KMS-11 (cell line): ENCODE measurements at regions not wholly inside any gene's neighbourhood (a gene's known extent, or its start where the extent isn't known, plus 50 kb on each side); places are given as distances from the start of the nearest gene placed in this dataset.

Experiments
- H2AFZ ChIP-seq: fragments of 200-600 bp; sonication (generic); 2 replicates; pipeline ENCODE4 v1.6.1; 2016; ENCODE audit warnings: antibody characterized with exemption, mixed run types, low read depth
- H3K27ac ChIP-seq: fragments of 200-600 bp; sonication (generic); 2 replicates; pipeline ENCODE4 v1.6.1; 2016; ENCODE audit warnings: mild to moderate bottlenecking, mixed run types
- H3K27me3 ChIP-seq: fragments of 200-600 bp; sonication (generic); 2 replicates; pipeline ENCODE4 v1.6.1; 2017; ENCODE audit warnings: mild to moderate bottlenecking, low read depth, mixed run types, moderate library complexity; ENCODE audit not compliant: insufficient read depth
- H3K36me3 ChIP-seq: fragments of 200-600 bp; sonication (generic); 2 replicates; pipeline ENCODE4 v1.6.1; 2017; ENCODE audit warnings: mild to moderate bottlenecking, mixed run types; ENCODE audit not compliant: insufficient read depth
- H3K4me1 ChIP-seq: fragments of 200-600 bp; sonication (generic); 2 replicates; pipeline ENCODE4 v1.6.1; 2016; ENCODE audit warnings: mild to moderate bottlenecking, low read depth, mixed run types; ENCODE audit not compliant: poor library complexity, severe bottlenecking
- H3K4me2 ChIP-seq: fragments of 200-600 bp; sonication (generic); 2 replicates; pipeline ENCODE4 v1.7.0; 2016; ENCODE audit warnings: mild to moderate bottlenecking, mixed run types
- H3K4me3 ChIP-seq: fragments of 200-600 bp; sonication (generic); IDR thresholded peaks from 2 replicates; pipeline ENCODE4 v1.6.1; 2017; ENCODE audit warnings: low read depth, low read length, mixed read lengths; ENCODE audit not compliant: insufficient read depth
- H3K79me2 ChIP-seq: fragments of 200-600 bp; sonication (generic); 2 replicates; pipeline ENCODE4 v1.6.1; 2016; ENCODE audit warnings: low read depth, mixed run types; ENCODE audit not compliant: insufficient read depth
- H3K9ac ChIP-seq: fragments of 200-600 bp; sonication (generic); 2 replicates; pipeline ENCODE4 v1.6.1; 2016; ENCODE audit warnings: mild to moderate bottlenecking, mixed run types
- H4K20me1 ChIP-seq: fragments of 200-600 bp; sonication (generic); 2 replicates; pipeline ENCODE4 v1.6.1; 2016; ENCODE audit warnings: mild to moderate bottlenecking, mixed run types; ENCODE audit not compliant: insufficient read depth
- TF ChIP-seq, protein P1 (sequence below): fragments of 200-600 bp; sonication (generic); conservative IDR thresholded peaks from 2 replicates; pipeline ENCODE4 v1.6.1; 2017; ENCODE audit warnings: low read depth, mild to moderate bottlenecking, antibody characterized with exemption, low read length, moderate library complexity, mixed read lengths

DNA sequence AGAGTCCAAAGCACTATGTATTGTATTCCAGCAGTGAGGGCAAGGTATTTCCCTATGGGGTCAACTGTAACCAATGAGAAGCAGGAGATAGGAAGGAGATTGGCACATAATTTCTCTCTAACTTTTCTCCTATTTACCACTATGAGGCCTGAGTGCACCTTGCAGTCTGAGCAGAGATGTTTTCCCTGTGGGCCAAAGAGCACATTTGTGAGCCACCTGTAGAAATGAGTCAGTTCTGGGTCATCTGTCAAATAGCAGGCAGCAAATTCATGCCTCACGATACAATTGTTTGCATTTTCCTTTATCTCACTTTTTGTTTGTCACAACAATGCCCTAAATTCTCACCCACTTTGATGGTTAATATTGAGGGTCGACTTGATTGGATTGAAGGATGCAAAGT is 547.2 kb upstream of the NCAM2 start:
- H3K36me3 ChIP-seq: no peaks in the 10 kb centered on the region
- H3K27me3 ChIP-seq: no peaks in the 10 kb centered on the region
- no peaks in the 10 kb centered on the region for H4K20me1 ChIP-seq
- H3K4me3 ChIP-seq: no peak overlapping the region
- H2AFZ ChIP-seq: no peak overlapping the region
- H3K9ac ChIP-seq: no peak overlapping the region
- no peak overlapping the region for H3K4me2 ChIP-seq
- H3K27ac ChIP-seq: no peak overlapping the region
- H3K79me2 ChIP-seq: no peaks in the 10 kb centered on the region
- TF ChIP-seq, protein P1, sequence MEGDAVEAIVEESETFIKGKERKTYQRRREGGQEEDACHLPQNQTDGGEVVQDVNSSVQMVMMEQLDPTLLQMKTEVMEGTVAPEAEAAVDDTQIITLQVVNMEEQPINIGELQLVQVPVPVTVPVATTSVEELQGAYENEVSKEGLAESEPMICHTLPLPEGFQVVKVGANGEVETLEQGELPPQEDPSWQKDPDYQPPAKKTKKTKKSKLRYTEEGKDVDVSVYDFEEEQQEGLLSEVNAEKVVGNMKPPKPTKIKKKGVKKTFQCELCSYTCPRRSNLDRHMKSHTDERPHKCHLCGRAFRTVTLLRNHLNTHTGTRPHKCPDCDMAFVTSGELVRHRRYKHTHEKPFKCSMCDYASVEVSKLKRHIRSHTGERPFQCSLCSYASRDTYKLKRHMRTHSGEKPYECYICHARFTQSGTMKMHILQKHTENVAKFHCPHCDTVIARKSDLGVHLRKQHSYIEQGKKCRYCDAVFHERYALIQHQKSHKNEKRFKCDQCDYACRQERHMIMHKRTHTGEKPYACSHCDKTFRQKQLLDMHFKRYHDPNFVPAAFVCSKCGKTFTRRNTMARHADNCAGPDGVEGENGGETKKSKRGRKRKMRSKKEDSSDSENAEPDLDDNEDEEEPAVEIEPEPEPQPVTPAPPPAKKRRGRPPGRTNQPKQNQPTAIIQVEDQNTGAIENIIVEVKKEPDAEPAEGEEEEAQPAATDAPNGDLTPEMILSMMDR: no peak
- no peaks in the 10 kb centered on the region for H3K4me1 ChIP-seq

DNA sequence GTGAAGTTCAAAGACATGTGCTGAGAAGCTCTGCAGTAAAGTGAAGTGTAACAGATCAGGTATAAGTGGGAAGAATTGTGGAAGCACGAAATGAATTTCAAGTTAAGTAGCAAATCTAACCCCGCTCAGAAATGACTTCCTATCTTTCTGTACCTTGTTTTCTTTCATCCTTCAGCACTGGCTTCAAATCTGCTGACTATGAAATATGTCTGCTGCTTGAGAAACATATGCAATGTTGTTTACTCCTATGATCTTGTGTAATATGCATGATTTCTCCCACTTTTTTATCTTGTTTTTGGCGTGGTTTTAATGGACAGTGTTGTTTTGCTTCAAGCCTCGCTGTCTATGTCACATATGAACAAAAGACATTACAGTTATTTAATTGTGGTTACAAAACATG is 545.3 kb upstream of the NCAM2 start:
- Histone ChIP-seq H3K4me1 (no peaks in the 10 kb centered on the region), H3K4me2 (no peak overlapping the region), H3K36me3 (no peaks in the 10 kb centered on the region), H3K9ac (no peak overlapping the region), H3K79me2 (no peaks in the 10 kb centered on the region), H4K20me1 (no peaks in the 10 kb centered on the region), H3K4me3 (no peak overlapping the region), H3K27me3 (no peaks in the 10 kb centered on the region), H3K27ac (no peak overlapping the region), H2AFZ (no peak overlapping the region)
- TF ChIP-seq, protein P1: no peak

DNA sequence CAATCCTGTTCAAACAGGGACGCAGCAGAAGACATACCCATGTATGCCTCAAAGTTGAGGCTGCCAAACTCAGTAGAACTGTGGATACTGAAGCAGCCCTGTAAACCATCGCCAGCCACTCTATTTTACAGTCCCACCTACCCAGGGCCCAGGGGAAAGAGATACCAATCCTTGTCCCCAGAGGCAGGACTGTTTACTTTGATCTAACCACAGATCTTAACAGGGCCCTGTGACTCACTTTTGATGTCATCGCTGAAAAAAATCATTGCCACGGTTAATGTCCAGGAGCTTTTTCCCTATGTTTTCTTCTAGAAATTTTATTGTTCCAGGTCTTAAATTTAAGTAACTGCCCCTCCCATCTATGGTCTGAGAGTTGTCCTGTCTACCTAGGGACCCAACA is 538.4 kb upstream of the NCAM2 start:
- no peak overlapping the region for H3K27ac ChIP-seq
- no peak overlapping the region for H3K9ac ChIP-seq
- H3K79me2 ChIP-seq: no peaks in the 10 kb centered on the region
- H3K4me3 ChIP-seq: no peak overlapping the region
- H3K4me2 ChIP-seq: no peak overlapping the region
- TF ChIP-seq, protein P1: no peak
- no peaks in the 10 kb centered on the region for H3K27me3 ChIP-seq
- H3K36me3 ChIP-seq: no peaks in the 10 kb centered on the region
- no peaks in the 10 kb centered on the region for H4K20me1 ChIP-seq
- H3K4me1 ChIP-seq: no peaks in the 10 kb centered on the region
- H2AFZ ChIP-seq: no peak overlapping the region

DNA sequence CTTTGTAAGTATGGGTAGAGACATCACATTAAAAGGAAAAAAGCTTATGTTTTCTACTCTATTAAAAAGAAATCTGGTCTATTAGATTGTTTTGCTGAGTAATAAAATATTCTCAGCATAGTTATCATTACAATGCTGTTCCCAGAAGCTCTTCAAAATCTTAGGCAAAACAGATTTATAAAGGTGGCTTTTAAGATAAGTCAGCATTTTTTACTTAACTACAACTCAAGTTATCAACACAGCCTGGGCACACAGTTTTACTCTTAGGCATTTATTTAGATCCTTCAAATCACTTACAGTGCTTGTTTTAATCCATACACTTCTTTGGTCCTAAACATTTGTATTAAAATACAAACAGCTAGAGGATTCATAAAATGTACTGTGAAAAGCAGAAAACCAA is 534.8 kb upstream of the NCAM2 start:
- no peaks in the 10 kb centered on the region for H3K36me3 ChIP-seq
- TF ChIP-seq, protein P1: no peak
- H3K4me3 ChIP-seq: no peak overlapping the region
- H3K4me2 ChIP-seq: no peak overlapping the region
- H2AFZ ChIP-seq: no peak overlapping the region
- H4K20me1 ChIP-seq: no peaks in the 10 kb centered on the region
- no peak overlapping the region for H3K9ac ChIP-seq
- no peaks in the 10 kb centered on the region for H3K27me3 ChIP-seq
- H3K79me2 ChIP-seq: no peaks in the 10 kb centered on the region
- H3K4me1 ChIP-seq: no peaks in the 10 kb centered on the region
- H3K27ac ChIP-seq: no peak overlapping the region

DNA sequence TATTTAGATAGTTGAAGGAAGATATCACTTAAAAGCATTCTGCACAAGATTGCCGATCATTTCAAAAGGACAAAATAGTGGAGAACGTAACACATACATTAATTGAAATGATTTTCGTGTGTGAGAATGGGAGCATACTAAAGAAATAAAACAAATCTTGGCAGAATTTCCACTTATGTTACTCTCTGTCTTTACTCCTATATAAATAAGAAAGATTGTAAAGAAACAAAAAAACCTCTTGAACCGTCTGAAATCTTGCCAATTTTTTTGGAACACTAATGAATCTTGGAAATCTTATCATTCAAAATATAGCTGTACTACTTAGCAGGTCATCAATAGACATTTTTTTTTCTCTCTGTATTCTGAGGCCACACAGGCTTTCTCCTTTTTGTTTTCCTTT is 528.8 kb upstream of the NCAM2 start:
- H3K36me3 ChIP-seq: no peaks in the 10 kb centered on the region
- no peaks in the 10 kb centered on the region for H4K20me1 ChIP-seq
- no peak overlapping the region for H3K27ac ChIP-seq
- no peak overlapping the region for H3K4me3 ChIP-seq
- TF ChIP-seq, protein P1: no peak
- no peak overlapping the region for H2AFZ ChIP-seq
- H3K4me1 ChIP-seq: no peaks in the 10 kb centered on the region
- H3K79me2 ChIP-seq: no peaks in the 10 kb centered on the region
- H3K9ac ChIP-seq: no peak overlapping the region
- H3K4me2 ChIP-seq: no peak overlapping the region
- no peaks in the 10 kb centered on the region for H3K27me3 ChIP-seq
